Activated CD4-positive, alpha-beta T cell treated with anti-CD3 and anti-CD28 coated beads for 36 hours (primary cell): ENCODE measurements at regions not wholly inside any gene's neighbourhood (a gene's known extent, or its start where the extent isn't known, plus 50 kb on each side); places are given as distances from the start of the nearest gene placed in this dataset.

ENCODE experiments used
- ATAC-seq: fragments of 200-7000 bp; cut with Tn5 transposase; one replicate; pipeline ENCODE4 v1.10.0; 2021; ENCODE audit warnings: mild to moderate bottlenecking, moderate library complexity
- CTCF ChIA-PET: fragments of 350-600 bp; sonication (Branson Sonifier 250); formaldehyde crosslinking; loops from one replicate; lab custom pipeline; 2021; ENCODE audit warnings: antibody characterized with exemption; lab: Charles Lee
- POLR2A ChIA-PET: fragments of 350-600 bp; sonication (Branson Sonifier 250); formaldehyde crosslinking; loops from one replicate; lab custom pipeline; 2021; ENCODE audit warnings: antibody characterized with exemption, inconsistent platforms; lab: Charles Lee
- DNase-seq: peaks from one replicate; pipeline ENCODE4 v3.0.0-alpha.2; 2020
- H3K27ac Mint-ChIP-seq: one replicate; pipeline ENCODE4 v1.8.0; 2021; ENCODE audit warnings: mixed read lengths
- H3K27me3 Mint-ChIP-seq: one replicate; pipeline ENCODE4 v1.8.0; 2021; ENCODE audit warnings: mixed read lengths
- H3K36me3 Mint-ChIP-seq: one replicate; pipeline ENCODE4 v1.8.0; 2021; ENCODE audit warnings: low read depth, mixed read lengths
- H3K4me1 Mint-ChIP-seq: one replicate; pipeline ENCODE4 v1.8.0; 2021; ENCODE audit warnings: mixed read lengths
- H3K4me3 Mint-ChIP-seq: one replicate; pipeline ENCODE4 v1.8.0; 2021; ENCODE audit warnings: mild to moderate bottlenecking, moderate library complexity, mixed read lengths
- H3K9me3 Mint-ChIP-seq: one replicate; pipeline ENCODE4 v1.8.0; 2021; ENCODE audit warnings: low read depth, mixed read lengths
- intact Hi-C, 2 experiments: fragments of 100-400 bp; cut with DNase I in 1 of 2; cut with micrococcal nuclease in 1 of 2; formaldehyde crosslinking; loops; one replicate each; pipeline versions ENCODE4 v1.14.2 to v1.15.1; 2022 to 2024; cut with DNase I, micrococcal nuclease

- DNase-seq: no peak
- Mint-ChIP-seq H3K4me3 (no peak overlapping the region), H3K36me3 (no peaks in the 10 kb centered on the region), H3K27me3 (no peaks in the 10 kb centered on the region), H3K9me3 (no peaks in the 10 kb centered on the region), H3K4me1 (no peaks in the 10 kb centered on the region), H3K27ac (no peak overlapping the region)
- no peak for ATAC-seq
- POLR2A ChIA-PET: no interaction called here
- CTCF ChIA-PET: no interaction called here
- intact Hi-C loops: no loop called here
Observed at GRCh38 chr7:124411796-124412195, 353.8 kb downstream of the GPR37 start.

GRCh38 chr7:124403587-124403986 lies 362.0 kb downstream of the GPR37 start:
- ChIA-PET CTCF (interaction anchor here (1.1 kb wide), 1 partner anchor 302 kb away, joined by 3 read pairs; no protein-coding TSS in a partner anchor), POLR2A (no interaction called here)
- H3K9me3 Mint-ChIP-seq: peaks cover 3% of the 10 kb centered on the region
- no peak overlapping the region for H3K4me3 Mint-ChIP-seq
- DNase-seq: no peak
- no peaks in the 10 kb centered on the region for H3K36me3 Mint-ChIP-seq
- H3K4me1 Mint-ChIP-seq: no peaks in the 10 kb centered on the region
- no peaks in the 10 kb centered on the region for H3K27me3 Mint-ChIP-seq
- intact Hi-C loops: no loop called here
- no peak overlapping the region for H3K27ac Mint-ChIP-seq
- no peak for ATAC-seq

- Mint-ChIP-seq H3K27me3 (no peaks in the 10 kb centered on the region), H3K9me3 (peaks cover 3% of the 10 kb centered on the region), H3K4me1 (no peaks in the 10 kb centered on the region), H3K36me3 (no peaks in the 10 kb centered on the region), H3K4me3 (no peak overlapping the region), H3K27ac (no peak overlapping the region)
- POLR2A ChIA-PET: no interaction called here
- intact Hi-C loops: no loop called here
- DNase-seq (no peak), ATAC-seq (no peak)
- CTCF ChIA-PET: no interaction called here
Observed at GRCh38 chr7:124403112-124403511, 362.5 kb downstream of the GPR37 start.

GRCh38 chr7:124399941-124400340 lies 365.7 kb downstream of the GPR37 start:
- CTCF ChIA-PET: no interaction called here
- POLR2A ChIA-PET: no interaction called here
- Mint-ChIP-seq H3K9me3 (peaks cover 10% of the 10 kb centered on the region), H3K27ac (no peak overlapping the region), H3K4me3 (no peak overlapping the region), H3K4me1 (no peaks in the 10 kb centered on the region), H3K36me3 (no peaks in the 10 kb centered on the region), H3K27me3 (no peaks in the 10 kb centered on the region)
- intact Hi-C loops: no loop called here
- ATAC-seq (no peak), DNase-seq (no peak)

GRCh38 chr7:124398937-124399552 lies 366.2 kb upstream of the TMEM229A start:
- ATAC-seq (no peak), DNase-seq (no peak)
- H3K27me3 Mint-ChIP-seq: no peaks in the 10 kb centered on the region
- H3K36me3 Mint-ChIP-seq: no peaks in the 10 kb centered on the region
- no peak overlapping the region for H3K4me3 Mint-ChIP-seq
- no peaks in the 10 kb centered on the region for H3K4me1 Mint-ChIP-seq
- H3K27ac Mint-ChIP-seq: no peak overlapping the region
- intact Hi-C loops: no loop called here
- ChIA-PET CTCF (no interaction called here), POLR2A (no interaction called here)
- H3K9me3 Mint-ChIP-seq: peaks cover 10% of the 10 kb centered on the region

GRCh38 chr7:124397134-124397533 lies 364.3 kb upstream of the TMEM229A start:
- no peak overlapping the region for H3K4me3 Mint-ChIP-seq
- intact Hi-C loops: no loop called here
- ATAC-seq (no peak), DNase-seq (no peak)
- ChIA-PET CTCF (no interaction called here), POLR2A (no interaction called here)
- no peaks in the 10 kb centered on the region for H3K4me1 Mint-ChIP-seq
- no peaks in the 10 kb centered on the region for H3K36me3 Mint-ChIP-seq
- H3K27me3 Mint-ChIP-seq: no peaks in the 10 kb centered on the region
- peaks cover 10% of the 10 kb centered on the region for H3K9me3 Mint-ChIP-seq
- H3K27ac Mint-ChIP-seq: no peak overlapping the region

GRCh38 chr7:124390301-124390700 lies 357.4 kb upstream of the TMEM229A start:
- no peaks in the 10 kb centered on the region for H3K9me3 Mint-ChIP-seq

GRCh38 chr7:124388751-124389150 lies 355.9 kb upstream of the TMEM229A start:
- intact Hi-C loops: no loop called here
- Mint-ChIP-seq H3K9me3 (no peaks in the 10 kb centered on the region), H3K36me3 (no peaks in the 10 kb centered on the region)

More at GRCh38 chr7:124390301-124390700, 357.4 kb upstream of the TMEM229A start:
- Mint-ChIP-seq H3K4me3 (no peak overlapping the region), H3K27me3 (no peaks in the 10 kb centered on the region), H3K4me1 (no peaks in the 10 kb centered on the region), H3K36me3 (no peaks in the 10 kb centered on the region), H3K27ac (no peak overlapping the region)
- POLR2A ChIA-PET: no interaction called here
- intact Hi-C loops: no loop called here
- CTCF ChIA-PET: no interaction called here
- ATAC-seq (no peak), DNase-seq (no peak)

GRCh38 chr7:124387056-124387455 lies 354.2 kb upstream of the TMEM229A start:
- H3K4me1 Mint-ChIP-seq: no peaks in the 10 kb centered on the region
- H3K27ac Mint-ChIP-seq: no peak overlapping the region
- H3K36me3 Mint-ChIP-seq: no peaks in the 10 kb centered on the region
- intact Hi-C loops: no loop called here
- ChIA-PET CTCF (no interaction called here), POLR2A (no interaction called here)
- no peak for DNase-seq
- ATAC-seq: no peak
- H3K27me3 Mint-ChIP-seq: no peaks in the 10 kb centered on the region
- no peak overlapping the region for H3K4me3 Mint-ChIP-seq
- H3K9me3 Mint-ChIP-seq: no peaks in the 10 kb centered on the region

More at GRCh38 chr7:124388751-124389150, 355.9 kb upstream of the TMEM229A start:
- POLR2A ChIA-PET: no interaction called here
- ATAC-seq (no peak), DNase-seq (no peak)
- no peak overlapping the region for H3K27ac Mint-ChIP-seq
- no peaks in the 10 kb centered on the region for H3K4me1 Mint-ChIP-seq
- H3K4me3 Mint-ChIP-seq: no peak overlapping the region
- CTCF ChIA-PET: no interaction called here
- no peaks in the 10 kb centered on the region for H3K27me3 Mint-ChIP-seq

- no peaks in the 10 kb centered on the region for H3K27me3 Mint-ChIP-seq
- H3K9me3 Mint-ChIP-seq: no peaks in the 10 kb centered on the region
- H3K36me3 Mint-ChIP-seq: no peaks in the 10 kb centered on the region
- H3K4me1 Mint-ChIP-seq: no peaks in the 10 kb centered on the region
- ATAC-seq (no peak), DNase-seq (no peak)
- intact Hi-C loops: no loop called here
- H3K27ac Mint-ChIP-seq: no peak overlapping the region
- no peak overlapping the region for H3K4me3 Mint-ChIP-seq
- POLR2A ChIA-PET: no interaction called here
- CTCF ChIA-PET: interaction anchor here (0.6 kb wide), 1 partner anchor 405 kb away, joined by 3 read pairs; no protein-coding TSS in a partner anchor
Observed at GRCh38 chr7:124379296-124379695, 346.4 kb upstream of the TMEM229A start.

GRCh38 chr7:124376111-124376510 lies 343.2 kb upstream of the TMEM229A start:
- H3K27ac Mint-ChIP-seq: no peak overlapping the region
- ChIA-PET POLR2A (no interaction called here), CTCF (no interaction called here)
- intact Hi-C loops: no loop called here
- no peak overlapping the region for H3K4me3 Mint-ChIP-seq
- ATAC-seq (no peak), DNase-seq (no peak)
- H3K36me3 Mint-ChIP-seq: no peaks in the 10 kb centered on the region
- no peaks in the 10 kb centered on the region for H3K9me3 Mint-ChIP-seq
- H3K4me1 Mint-ChIP-seq: no peaks in the 10 kb centered on the region
- no peaks in the 10 kb centered on the region for H3K27me3 Mint-ChIP-seq

- Mint-ChIP-seq H3K4me1 (no peaks in the 10 kb centered on the region), H3K27ac (no peak overlapping the region), H3K4me3 (no peak overlapping the region), H3K27me3 (no peaks in the 10 kb centered on the region), H3K9me3 (no peaks in the 10 kb centered on the region), H3K36me3 (no peaks in the 10 kb centered on the region)
- ChIA-PET POLR2A (no interaction called here), CTCF (no interaction called here)
- DNase-seq (no peak), ATAC-seq (no peak)
- intact Hi-C loops: no loop called here
Observed at GRCh38 chr7:124375391-124375790, 342.5 kb upstream of the TMEM229A start.
